ENCODE measurements at regions not wholly inside any gene's neighbourhood (a gene's known extent, or its start where the extent isn't known, plus 50 kb on each side); places are given as distances from the start of the nearest gene placed in this dataset.

GRCh38 chr1:99110140-99111041, 105.7 kb upstream of the PLPPR5 start:
- TF ChIP-seq CTCF (IDR thresholded peaks at IDR 0.05) (no peak), POLR2A (IDR thresholded peaks at IDR 0.05) (no peak)

Data from esophagus squamous epithelium (tissue), 4 donors.